ENCODE measurements at regions not wholly inside any gene's neighbourhood (a gene's known extent, or its start where the extent isn't known, plus 50 kb on each side); places are given as distances from the start of the nearest gene placed in this dataset.
"Not testable (repeated sequence)": the region's sequence is repeated elsewhere in the genome, so short reads cannot be mapped to it uniquely, and the experiment has no call there.

GRCh38 chr7:131056007-131056406 lies 271.7 kb upstream of the MKLN1 start:
- ChIA-PET POLR2A (interaction anchor here (1.5 kb wide), 1 partner anchor 13 kb away, joined by 5 read pairs; no protein-coding TSS in a partner anchor), CTCF (interaction anchor here (0.6 kb wide), 1 partner anchor 49 kb away, joined by 5 read pairs; no protein-coding TSS in a partner anchor)
- Mint-ChIP-seq H3K4me3 (ENCODE audit: unreplicated experiment) (no peak overlapping the region), H3K9me3 (ENCODE audit: unreplicated experiment) (no peaks in the 10 kb centered on the region), H3K36me3 (ENCODE audit: insufficient read depth, unreplicated experiment) (peaks cover 25% of the 10 kb centered on the region), H3K27ac (ENCODE audit: low read depth, unreplicated experiment) (no peak overlapping the region), H3K27me3 (ENCODE audit: insufficient read depth, unreplicated experiment) (no peaks in the 10 kb centered on the region), H3K4me1 (ENCODE audit: insufficient read depth, unreplicated experiment) (peaks cover 9% of the 10 kb centered on the region)
- intact Hi-C loops (cut with micrococcal nuclease): no loop called here
- no TSS peak for BruUV-seq (replicated peaks)
- DNase-seq (ENCODE audit: unreplicated experiment): no peak
- TF ChIP-seq CTCF (IDR thresholded peaks at IDR 0.05; ENCODE audit: unreplicated experiment): no peak

- no peak overlapping the region for H3K4me3 Mint-ChIP-seq (ENCODE audit: unreplicated experiment)
- H3K4me1 Mint-ChIP-seq (ENCODE audit: insufficient read depth, unreplicated experiment): peaks cover 9% of the 10 kb centered on the region
- peak overlapping the region; percentile 9 for H3K27ac Mint-ChIP-seq (ENCODE audit: low read depth, unreplicated experiment)
- peaks cover 23% of the 10 kb centered on the region for H3K36me3 Mint-ChIP-seq (ENCODE audit: insufficient read depth, unreplicated experiment)
- ChIA-PET POLR2A (interaction anchor here (1.3 to 1.5 kb wide), 2 partner anchors 10 to 12 kb away, joined by 3 to 5 read pairs; no protein-coding TSS in a partner anchor), CTCF (interaction anchor here (0.7 to 2.2 kb wide), 2 partner anchors 12 to 76 kb away, joined by 3 to 10 read pairs; no protein-coding TSS in a partner anchor)
- no peak for DNase-seq (ENCODE audit: unreplicated experiment)
- no peaks in the 10 kb centered on the region for H3K9me3 Mint-ChIP-seq (ENCODE audit: unreplicated experiment)
- H3K27me3 Mint-ChIP-seq (ENCODE audit: insufficient read depth, unreplicated experiment): no peaks in the 10 kb centered on the region
- no peak for TF ChIP-seq CTCF (IDR thresholded peaks at IDR 0.05; ENCODE audit: unreplicated experiment)
- intact Hi-C loops (cut with micrococcal nuclease): no loop called here
- no TSS peak for BruUV-seq (replicated peaks)
Measured at GRCh38 chr7:131057015-131057793, 270.5 kb upstream of the MKLN1 start.

GRCh38 chr7:131057794-131058070 lies 269.9 kb upstream of the MKLN1 start:
- peaks cover 9% of the 10 kb centered on the region for H3K4me1 Mint-ChIP-seq (ENCODE audit: insufficient read depth, unreplicated experiment)
- TF ChIP-seq CTCF (IDR thresholded peaks at IDR 0.05; ENCODE audit: unreplicated experiment): no peak
- H3K4me3 Mint-ChIP-seq (ENCODE audit: unreplicated experiment): no peak overlapping the region
- no peaks in the 10 kb centered on the region for H3K27me3 Mint-ChIP-seq (ENCODE audit: insufficient read depth, unreplicated experiment)
- BruUV-seq (replicated peaks): no TSS peak
- POLR2A ChIA-PET: interaction anchor here (0.7 to 1.3 kb wide), 2 partner anchors 9 to 11 kb away, joined by 3 to 4 read pairs; no protein-coding TSS in a partner anchor
- DNase-seq (ENCODE audit: unreplicated experiment): no peak
- intact Hi-C loops (cut with micrococcal nuclease): no loop called here
- CTCF ChIA-PET: interaction anchor here (0.7 to 2.2 kb wide), 2 partner anchors 12 to 77 kb away, joined by 3 to 10 read pairs; no protein-coding TSS in a partner anchor
- no peak overlapping the region for H3K27ac Mint-ChIP-seq (ENCODE audit: low read depth, unreplicated experiment)
- H3K36me3 Mint-ChIP-seq (ENCODE audit: insufficient read depth, unreplicated experiment): peaks cover 18% of the 10 kb centered on the region
- H3K9me3 Mint-ChIP-seq (ENCODE audit: unreplicated experiment): no peaks in the 10 kb centered on the region

- ChIA-PET POLR2A (interaction anchor here (1.4 kb wide), 1 partner anchor 10 kb away, joined by 5 read pairs; no protein-coding TSS in a partner anchor), CTCF (interaction anchor here (0.5 to 2.2 kb wide), 8 partner anchors 11 to 244 kb away, joined by 3 to 10 read pairs (median 4); no protein-coding TSS in a partner anchor)
- peaks cover 19% of the 10 kb centered on the region for H3K36me3 Mint-ChIP-seq (ENCODE audit: insufficient read depth, unreplicated experiment)
Measured at GRCh38 chr7:131058561-131059288, 269.0 kb upstream of the MKLN1 start.

GRCh38 chr7:131059401-131059800 lies 268.3 kb upstream of the MKLN1 start:
- ChIA-PET CTCF (interaction anchor here (0.7 to 1.2 kb wide), 6 partner anchors 12 to 243 kb away, joined by 3 to 6 read pairs (median 4); no protein-coding TSS in a partner anchor), POLR2A (interaction anchor here (1.4 kb wide), 1 partner anchor 10 kb away, joined by 5 read pairs; no protein-coding TSS in a partner anchor)
- BruUV-seq (replicated peaks); H3K27me3 Mint-ChIP-seq (ENCODE audit: insufficient read depth, unreplicated experiment); H3K27ac Mint-ChIP-seq (ENCODE audit: low read depth, unreplicated experiment); DNase-seq (ENCODE audit: unreplicated experiment); H3K4me3 Mint-ChIP-seq (ENCODE audit: unreplicated experiment); H3K9me3 Mint-ChIP-seq (ENCODE audit: unreplicated experiment); H3K4me1 Mint-ChIP-seq (ENCODE audit: insufficient read depth, unreplicated experiment); intact Hi-C loops (cut with micrococcal nuclease): not testable (repeated sequence)
- H3K36me3 Mint-ChIP-seq (ENCODE audit: insufficient read depth, unreplicated experiment): peaks cover 25% of the 10 kb centered on the region

More at GRCh38 chr7:131058561-131059288, 269.0 kb upstream of the MKLN1 start:
- H3K4me3 Mint-ChIP-seq (ENCODE audit: unreplicated experiment); H3K9me3 Mint-ChIP-seq (ENCODE audit: unreplicated experiment); BruUV-seq (replicated peaks); H3K27me3 Mint-ChIP-seq (ENCODE audit: insufficient read depth, unreplicated experiment); H3K27ac Mint-ChIP-seq (ENCODE audit: low read depth, unreplicated experiment); intact Hi-C loops (cut with micrococcal nuclease); DNase-seq (ENCODE audit: unreplicated experiment); H3K4me1 Mint-ChIP-seq (ENCODE audit: insufficient read depth, unreplicated experiment): not testable (repeated sequence)
